Esophagus squamous epithelium (tissue), 5 donors: ENCODE measurements at regions not wholly inside any gene's neighbourhood (a gene's known extent, or its start where the extent isn't known, plus 50 kb on each side); places are given as distances from the start of the nearest gene placed in this dataset.

Experiments
- DNase-seq: peaks from one replicate; lab custom pipeline; 2025; lab: John Stamatoyannopoulos, UW
- H3K27ac ChIP-seq, 4 donors: fragments of 200-600 bp; sonication (generic); one replicate each; pipeline ENCODE4 v1.5.1; 2016 to 2019; ENCODE audit warnings: mild to moderate bottlenecking in 1 of 4
- H3K27me3 ChIP-seq, 4 donors: fragments of 200-600 bp; sonication (generic); 1 replicate in 3 of 4; 2 replicates in 1 of 4; pipeline versions ENCODE4 v1.5.1 to v1.6.0; 2017 to 2021; ENCODE audit warnings: antibody characterized with exemption in 1 of 4
- H3K36me3 ChIP-seq, 3 donors: fragments of 200-600 bp; sonication (generic); one replicate each; pipeline ENCODE4 v1.5.1; 2016 to 2019
- H3K4me1 ChIP-seq, 3 donors: fragments of 200-600 bp; sonication (generic); one replicate each; pipeline ENCODE4 v1.5.1; 2017 to 2019
- H3K4me3 ChIP-seq, 4 donors: fragments of 200-600 bp; sonication (generic); 1 replicate in 3 of 4; 2 replicates in 1 of 4; pipeline ENCODE4 v1.5.1; 2016 to 2019; ENCODE audit warnings: mild to moderate bottlenecking in 2 of 4, moderate library complexity in 1 of 4
- H3K9me3 ChIP-seq, 3 donors: fragments of 200-600 bp; sonication (generic); one replicate each; pipeline ENCODE4 v1.5.1; 2016 to 2019
- CTCF ChIP-seq, 6 experiments: fragments of 450-650 bp in 4 of 6; fragments of 200-600 bp in 2 of 6; sonication (generic) in 2 of 6; IDR thresholded peaks; one replicate each; pipeline ENCODE4 v1.5.1; 2016 to 2019; ENCODE audit warnings: antibody characterized with exemption in 6 of 6, mild to moderate bottlenecking in 4 of 6, moderate library complexity in 4 of 6
- POLR2A ChIP-seq, 4 donors: fragments of 450-650 bp; IDR thresholded peaks; one replicate each; pipeline ENCODE4 v1.6.1; 2017; ENCODE audit warnings: antibody characterized with exemption in 4 of 4, mild to moderate bottlenecking in 4 of 4, moderate library complexity in 3 of 4
- WGBS, 2 donors: methylation state at CpG; one replicate each; pipeline ENCODE4 v1.1.5; 2018; 5-methylcytosine and 5-hydroxymethylcytosine counted together
- intact Hi-C: fragments of 100-400 bp; cut with DNase I; formaldehyde crosslinking; loops from one replicate; pipeline ENCODE4 v1.15.0; 2022
- donor health status: DM: yes; HTN: yes; CAD: no.

DNA sequence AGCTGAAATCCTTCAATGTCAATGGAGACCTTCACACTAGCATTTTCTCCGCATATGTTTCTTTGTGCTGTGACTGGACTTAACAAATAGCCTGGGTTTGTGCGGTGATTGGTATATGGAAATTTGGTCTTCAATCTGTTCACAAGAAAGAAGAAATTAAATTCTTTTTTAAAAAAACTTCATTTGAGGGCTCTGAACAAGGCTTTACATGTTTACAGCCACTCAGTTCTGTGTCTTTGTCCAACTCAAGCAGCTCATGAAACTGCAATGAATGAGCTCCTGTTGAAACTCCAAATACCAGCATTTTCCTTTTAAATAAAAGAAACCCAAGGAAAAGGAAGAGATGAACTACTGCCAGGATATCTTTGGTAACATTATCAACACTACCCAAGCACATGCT is 57.3 kb downstream of the PIK3C2A start:
- Histone ChIP-seq H3K27ac (no peak overlapping the region), H3K4me1 (peaks cover 0 to 10% (median 0%) of the 10 kb centered on the region in 3 donors), H3K9me3 (no peaks in the 10 kb centered on the region), H3K27me3 (no peaks in the 10 kb centered on the region), H3K36me3 (peaks cover 0 to 52% (median 0%) of the 10 kb centered on the region in 3 donors), H3K4me3 (no peak overlapping the region)
- TF ChIP-seq POLR2A (IDR thresholded peaks at IDR 0.05) (no peak), CTCF (IDR thresholded peaks at IDR 0.05) (no peak)
- WGBS, 2 donors, result 92 to 100% methylated on average over 2 of the region's 2 CpGs
- DNase-seq, result no peak
- intact Hi-C loops, result no loop called here

DNA sequence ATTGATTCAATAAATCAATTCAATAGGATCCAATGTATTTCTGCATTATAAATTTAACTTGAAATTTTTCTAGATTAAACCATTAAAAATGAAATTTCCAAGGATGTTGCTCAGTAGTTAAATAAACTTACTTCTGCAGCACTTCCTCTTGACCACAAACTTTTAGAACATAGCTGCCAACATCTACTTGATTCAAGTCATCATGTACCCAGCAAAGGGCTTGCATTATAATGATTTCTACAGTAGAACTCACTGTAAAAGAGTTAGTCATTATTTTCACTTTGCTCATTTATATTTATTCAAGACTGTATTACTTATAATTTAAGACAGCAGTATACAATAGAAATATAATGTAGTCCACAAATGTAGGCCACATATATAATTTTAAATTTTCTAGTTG is 59.2 kb downstream of the PIK3C2A start:
- H3K9me3 ChIP-seq, result no peaks in the 10 kb centered on the region
- peaks cover 0 to 64% (median 0%) of the 10 kb centered on the region in 3 donors for H3K36me3 ChIP-seq
- intact Hi-C loops, result no loop called here
- peaks cover 0 to 10% (median 0%) of the 10 kb centered on the region in 3 donors for H3K4me1 ChIP-seq
- DNase-seq, result no peak
- H3K27me3 ChIP-seq, result no peaks in the 10 kb centered on the region
- H3K4me3 ChIP-seq, result no peak overlapping the region
- no peak for TF ChIP-seq CTCF (IDR thresholded peaks at IDR 0.05)
- no peak for TF ChIP-seq POLR2A (IDR thresholded peaks at IDR 0.05)
- no peak overlapping the region for H3K27ac ChIP-seq

DNA sequence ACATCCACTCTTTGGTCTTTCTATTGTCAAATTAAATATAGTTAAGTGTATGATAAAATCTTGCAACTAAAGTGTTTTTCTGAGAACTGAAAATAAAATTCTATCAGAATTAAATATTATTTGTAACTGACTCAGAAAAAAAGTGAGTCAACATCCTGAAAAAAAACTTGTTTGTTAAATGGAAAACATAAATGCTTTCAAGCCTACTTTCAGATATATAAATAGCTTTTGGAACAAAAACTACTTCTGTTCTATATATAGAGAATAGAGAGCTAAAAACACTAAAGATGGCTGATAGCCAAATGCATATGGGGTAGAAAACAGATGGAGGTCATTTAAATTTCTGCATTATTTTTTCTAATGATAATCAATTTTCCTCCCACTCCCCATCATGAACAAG is 61.8 kb downstream of the PIK3C2A start:
- H3K9me3 ChIP-seq, result no peaks in the 10 kb centered on the region
- H3K4me3 ChIP-seq, result no peak overlapping the region
- H3K36me3 ChIP-seq, result peaks cover 0 to 83% (median 0%) of the 10 kb centered on the region in 3 donors
- H3K27ac ChIP-seq, result no peak overlapping the region
- H3K27me3 ChIP-seq, result no peaks in the 10 kb centered on the region
- intact Hi-C loops, result no loop called here
- peaks cover 0 to 6% (median 0%) of the 10 kb centered on the region in 3 donors for H3K4me1 ChIP-seq
- TF ChIP-seq POLR2A (IDR thresholded peaks at IDR 0.05) (no peak), CTCF (IDR thresholded peaks at IDR 0.05) (no peak)
- no peak for DNase-seq

DNA sequence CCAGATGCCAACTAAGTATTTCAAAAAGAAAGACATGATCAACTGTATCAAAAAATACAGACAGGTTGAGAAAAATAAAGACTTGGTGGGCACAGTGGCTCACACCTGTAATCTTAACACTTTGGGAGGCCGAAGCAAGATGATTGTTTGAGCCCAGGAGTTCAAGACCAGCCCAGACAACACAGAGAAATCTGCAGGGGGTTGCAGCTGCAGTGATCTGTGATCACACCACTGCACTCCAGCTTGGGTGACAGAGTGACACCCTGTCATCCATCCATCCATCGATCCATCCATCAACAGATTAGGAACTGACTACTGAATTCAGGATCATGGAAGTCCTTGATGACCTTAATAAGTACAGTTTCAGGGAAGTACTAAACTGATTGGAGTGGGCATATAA is 65.0 kb upstream of the RPS13 start:
- Histone ChIP-seq H3K36me3 (peaks cover 0 to 84% (median 0%) of the 10 kb centered on the region in 3 donors), H3K9me3 (no peaks in the 10 kb centered on the region), H3K27ac (no peak overlapping the region), H3K4me3 (no peak overlapping the region), H3K27me3 (no peaks in the 10 kb centered on the region), H3K4me1 (no peaks in the 10 kb centered on the region)
- 65 to 87% methylated on average over 1 to 2 of the region's 2 CpGs for WGBS, 2 donors
- intact Hi-C loops, result no loop called here
- DNase-seq, result no peak
- TF ChIP-seq CTCF (IDR thresholded peaks at IDR 0.05) (no peak), POLR2A (IDR thresholded peaks at IDR 0.05) (no peak)

GRCh38 chr11:17141156-17141555 is 63.7 kb upstream of the RPS13 start:
- H3K36me3 ChIP-seq, result peaks cover 0 to 71% (median 0%) of the 10 kb centered on the region in 3 donors
- H3K4me3 ChIP-seq, result no peak overlapping the region
- no peaks in the 10 kb centered on the region for H3K9me3 ChIP-seq
- intact Hi-C loops, result no loop called here
- TF ChIP-seq CTCF (IDR thresholded peaks at IDR 0.05) (no peak), POLR2A (IDR thresholded peaks at IDR 0.05) (no peak)
- no peaks in the 10 kb centered on the region for H3K4me1 ChIP-seq
- no peak for DNase-seq
- no peak overlapping the region for H3K27ac ChIP-seq
- 83 to 89% methylated on average over 5 of the region's 5 CpGs for WGBS, 2 donors
- H3K27me3 ChIP-seq, result no peaks in the 10 kb centered on the region
